ENCODE measurements at regions not wholly inside any gene's neighbourhood (a gene's known extent, or its start where the extent isn't known, plus 50 kb on each side); places are given as distances from the start of the nearest gene placed in this dataset.

- no peaks in the 10 kb centered on the region for H3K27me3 ChIP-seq
- 71 to 78% (median 78%) methylated on average over 7 of the region's 7 CpGs for WGBS, 3 donors
- intact Hi-C loops (cut with DNase I) = no loop called here
- no peak overlapping the region for H3K4me3 ChIP-seq
- no peaks in the 10 kb centered on the region for H3K9me3 ChIP-seq
- H3K36me3 ChIP-seq = no peaks in the 10 kb centered on the region
- DNase-seq = no peak
- H3K4me1 ChIP-seq (ENCODE audit: insufficient read depth) = no peaks in the 10 kb centered on the region
- no peak for TF ChIP-seq EP300 (IDR thresholded peaks at IDR 0.05)
- TF ChIP-seq CTCF (IDR thresholded peaks at IDR 0.05) = no peak
- TF ChIP-seq POLR2A (IDR thresholded peaks at IDR 0.05) = no peak
- H3K27ac ChIP-seq = no peak overlapping the region
Observed at GRCh38 chr10:120381931-120382330, 75.1 kb upstream of the PLPP4 start.

DNA sequence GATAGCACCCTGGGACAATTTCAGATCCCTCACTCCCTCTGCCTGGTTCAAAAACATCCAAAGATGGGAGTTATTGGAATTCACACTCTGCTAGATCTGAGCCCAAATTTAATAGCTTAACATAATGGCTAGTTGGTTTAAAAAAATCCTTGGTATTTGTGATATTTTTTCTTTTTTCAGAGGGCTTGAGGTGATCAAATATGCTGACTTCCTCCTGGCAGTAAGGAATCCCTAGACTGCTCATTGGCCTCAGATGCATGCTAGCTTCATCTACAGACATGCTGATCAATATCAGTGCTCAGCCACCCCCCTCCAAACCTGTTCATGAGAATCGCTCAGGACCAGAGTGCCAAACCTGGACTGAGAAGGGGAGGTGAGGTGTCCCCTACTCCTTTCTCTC, 74.7 kb upstream of the PLPP4 start:
- no peak for TF ChIP-seq CTCF (IDR thresholded peaks at IDR 0.05)
- TF ChIP-seq POLR2A (IDR thresholded peaks at IDR 0.05) = no peak
- TF ChIP-seq EP300 (IDR thresholded peaks at IDR 0.05) = no peak
- intact Hi-C loops (cut with DNase I) = no loop called here
- 85 to 95% (median 92%) methylated on average over 1 of the region's 1 CpG for WGBS, 3 donors

GRCh38 chr10:120385992-120386391, 71.0 kb upstream of the PLPP4 start:
- H3K27me3 ChIP-seq = no peaks in the 10 kb centered on the region
- H3K4me3 ChIP-seq = no peak overlapping the region
- no peak overlapping the region for H3K27ac ChIP-seq
- no peaks in the 10 kb centered on the region for H3K36me3 ChIP-seq
- H3K4me1 ChIP-seq (ENCODE audit: insufficient read depth) = no peaks in the 10 kb centered on the region
- TF ChIP-seq CTCF (IDR thresholded peaks at IDR 0.05) (no peak), POLR2A (IDR thresholded peaks at IDR 0.05) (no peak), EP300 (IDR thresholded peaks at IDR 0.05) (no peak)
- DNase-seq = no peak
- 37 to 54% (median 46%) methylated on average over 4 of the region's 4 CpGs for WGBS, 3 donors
- no peaks in the 10 kb centered on the region for H3K9me3 ChIP-seq
- intact Hi-C loops (cut with DNase I) = no loop called here

More for the DNA sequence above, 74.7 kb upstream of the PLPP4 start:
- no peak for DNase-seq
- Histone ChIP-seq H3K27me3 (no peaks in the 10 kb centered on the region), H3K27ac (no peak overlapping the region), H3K36me3 (no peaks in the 10 kb centered on the region), H3K4me3 (no peak overlapping the region), H3K4me1 (ENCODE audit: insufficient read depth) (no peaks in the 10 kb centered on the region), H3K9me3 (no peaks in the 10 kb centered on the region)

DNA sequence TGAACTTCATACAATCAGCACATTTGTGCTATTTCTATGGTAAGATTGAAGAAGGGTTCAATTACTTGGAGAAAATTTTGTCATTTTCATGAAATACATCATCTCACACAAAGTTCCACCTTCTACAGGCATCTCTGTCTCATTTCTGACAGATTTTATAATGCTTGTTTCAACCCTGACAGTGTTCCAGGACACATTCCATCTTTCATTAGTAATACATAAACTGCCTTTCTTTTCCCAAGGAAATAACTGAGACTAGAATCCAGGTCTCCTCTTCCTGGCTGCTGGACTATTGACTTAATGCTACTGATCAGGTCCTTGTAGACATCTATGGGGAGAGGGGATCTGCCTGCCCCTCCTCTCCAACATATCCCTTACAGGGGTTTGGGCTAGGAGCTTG, 70.1 kb upstream of the PLPP4 start:
- no peak for DNase-seq
- Histone ChIP-seq H3K9me3 (no peaks in the 10 kb centered on the region), H3K4me3 (no peak overlapping the region), H3K36me3 (no peaks in the 10 kb centered on the region), H3K4me1 (ENCODE audit: insufficient read depth) (no peaks in the 10 kb centered on the region), H3K27ac (no peak overlapping the region), H3K27me3 (no peaks in the 10 kb centered on the region)
- TF ChIP-seq POLR2A (IDR thresholded peaks at IDR 0.05) (no peak), EP300 (IDR thresholded peaks at IDR 0.05) (no peak), CTCF (IDR thresholded peaks at IDR 0.05) (no peak)
- intact Hi-C loops (cut with DNase I) = no loop called here

GRCh38 chr10:120387326-120387725, 69.7 kb upstream of the PLPP4 start:
- H3K36me3 ChIP-seq = no peaks in the 10 kb centered on the region
- no peaks in the 10 kb centered on the region for H3K27me3 ChIP-seq
- H3K9me3 ChIP-seq = no peaks in the 10 kb centered on the region
- WGBS, 3 donors = 65 to 75% (median 74%) methylated on average over 2 of the region's 2 CpGs
- DNase-seq = no peak
- intact Hi-C loops (cut with DNase I) = no loop called here
- no peaks in the 10 kb centered on the region for H3K4me1 ChIP-seq (ENCODE audit: insufficient read depth)
- no peak overlapping the region for H3K4me3 ChIP-seq
- H3K27ac ChIP-seq = no peak overlapping the region
- no peak for TF ChIP-seq EP300 (IDR thresholded peaks at IDR 0.05)
